ENCODE measurements at regions not wholly inside any gene's neighbourhood (a gene's known extent, or its start where the extent isn't known, plus 50 kb on each side); places are given as distances from the start of the nearest gene placed in this dataset.

DNA sequence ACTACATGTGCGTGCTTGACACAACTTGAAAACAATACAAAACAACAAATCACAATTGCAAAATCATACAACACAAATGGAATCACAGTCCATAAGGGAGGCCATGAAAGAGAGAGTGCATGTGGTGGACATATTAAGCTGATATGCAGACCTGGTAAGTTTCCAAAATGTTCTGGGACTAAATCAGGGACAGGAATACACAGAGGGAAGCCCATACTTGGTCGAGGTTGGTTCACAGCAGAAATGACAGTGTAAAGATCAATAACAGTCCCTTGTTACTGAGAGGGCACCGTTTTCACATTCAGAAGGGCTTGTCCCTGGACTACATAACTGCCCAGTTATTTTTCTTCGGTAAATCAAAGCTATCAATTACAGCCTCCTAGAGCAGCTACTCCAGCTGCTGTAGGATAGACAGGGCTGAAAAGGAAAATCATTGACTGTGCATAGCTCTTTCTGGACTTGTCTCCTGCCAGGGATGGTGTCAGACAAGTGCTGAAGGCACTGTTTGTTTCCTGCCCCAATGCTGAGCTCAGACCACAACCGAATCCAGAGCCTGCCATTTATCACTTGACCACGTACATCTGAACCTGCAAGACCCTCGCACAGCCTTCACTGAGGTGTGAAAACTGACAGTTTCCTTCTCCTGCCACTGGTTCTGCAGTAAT is 79.5 kb upstream of the KCNMB2 start:
- no peak for DNase-seq

DNA sequence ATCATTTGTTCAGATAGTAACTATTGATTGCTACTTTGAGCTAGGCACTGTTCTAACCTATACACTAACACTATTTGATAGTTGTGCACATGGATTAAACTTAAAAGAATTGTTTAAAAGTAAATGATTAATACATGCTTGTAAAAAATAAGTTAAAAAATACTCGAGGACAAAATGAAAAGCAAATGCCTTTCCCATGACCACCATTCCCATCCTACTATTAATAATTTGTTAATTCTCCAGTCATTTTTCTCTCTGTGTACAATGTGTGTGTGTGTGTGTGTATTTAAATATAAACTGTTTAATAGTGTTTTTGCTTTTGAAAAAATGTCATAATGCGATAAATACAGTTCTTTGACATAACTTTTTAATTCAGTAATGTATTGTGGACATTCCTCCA is 78.7 kb upstream of the KCNMB2 start:
- DNase-seq, result no peak

DNA sequence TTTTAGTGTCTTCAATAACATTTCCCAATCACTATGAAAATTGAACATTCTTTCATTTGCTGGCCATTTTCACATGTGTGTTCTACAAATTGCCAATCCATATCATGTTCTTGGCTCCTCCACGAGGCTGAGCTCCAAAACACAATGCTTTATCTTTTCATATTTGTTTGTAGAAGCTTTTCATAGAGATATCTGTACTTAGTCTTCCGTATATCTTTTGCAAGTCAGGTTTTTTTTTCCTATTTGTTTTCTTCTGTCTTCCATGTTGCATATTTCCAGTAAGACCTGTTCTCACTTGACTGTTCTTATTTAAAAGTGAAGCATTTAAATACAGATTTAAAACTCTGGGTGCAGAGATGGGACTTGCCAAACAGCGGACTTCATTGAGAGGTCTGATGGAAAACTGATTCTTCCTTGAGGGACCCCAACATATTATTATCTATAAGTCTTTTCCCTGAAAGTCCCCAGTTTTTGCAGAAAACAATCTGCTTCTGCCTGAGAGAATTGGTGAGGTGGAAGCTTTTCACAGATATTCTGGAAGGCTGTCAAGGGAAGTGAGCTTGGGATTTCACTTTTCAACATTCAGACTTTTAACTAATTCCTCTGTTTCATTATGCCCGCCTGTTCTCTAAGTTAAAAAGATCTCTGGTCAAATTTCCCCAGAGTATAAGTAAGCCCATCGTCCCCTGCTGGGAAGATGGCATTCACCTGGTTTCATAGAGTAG is 77.8 kb upstream of the KCNMB2 start:
- DNase-seq, result no peak

DNA sequence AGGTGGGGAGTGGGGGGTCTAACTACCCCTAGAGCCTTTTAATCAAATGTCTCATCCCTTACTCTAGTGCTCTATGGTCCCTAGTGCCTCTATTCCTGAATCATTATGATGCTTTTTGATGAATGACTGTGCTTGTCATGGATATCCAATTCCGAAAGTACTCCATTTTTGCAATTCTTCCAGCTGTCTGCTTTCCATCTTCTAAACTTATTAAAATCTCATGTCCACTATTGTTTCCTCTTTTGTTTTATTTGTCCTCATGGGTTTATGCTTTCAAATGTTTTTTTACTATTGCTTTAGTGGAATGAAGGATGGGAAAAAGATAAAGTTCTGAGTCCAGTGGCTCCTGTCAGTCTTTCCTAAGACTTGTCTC is 77.2 kb upstream of the KCNMB2 start:
- no peak for DNase-seq

DNA sequence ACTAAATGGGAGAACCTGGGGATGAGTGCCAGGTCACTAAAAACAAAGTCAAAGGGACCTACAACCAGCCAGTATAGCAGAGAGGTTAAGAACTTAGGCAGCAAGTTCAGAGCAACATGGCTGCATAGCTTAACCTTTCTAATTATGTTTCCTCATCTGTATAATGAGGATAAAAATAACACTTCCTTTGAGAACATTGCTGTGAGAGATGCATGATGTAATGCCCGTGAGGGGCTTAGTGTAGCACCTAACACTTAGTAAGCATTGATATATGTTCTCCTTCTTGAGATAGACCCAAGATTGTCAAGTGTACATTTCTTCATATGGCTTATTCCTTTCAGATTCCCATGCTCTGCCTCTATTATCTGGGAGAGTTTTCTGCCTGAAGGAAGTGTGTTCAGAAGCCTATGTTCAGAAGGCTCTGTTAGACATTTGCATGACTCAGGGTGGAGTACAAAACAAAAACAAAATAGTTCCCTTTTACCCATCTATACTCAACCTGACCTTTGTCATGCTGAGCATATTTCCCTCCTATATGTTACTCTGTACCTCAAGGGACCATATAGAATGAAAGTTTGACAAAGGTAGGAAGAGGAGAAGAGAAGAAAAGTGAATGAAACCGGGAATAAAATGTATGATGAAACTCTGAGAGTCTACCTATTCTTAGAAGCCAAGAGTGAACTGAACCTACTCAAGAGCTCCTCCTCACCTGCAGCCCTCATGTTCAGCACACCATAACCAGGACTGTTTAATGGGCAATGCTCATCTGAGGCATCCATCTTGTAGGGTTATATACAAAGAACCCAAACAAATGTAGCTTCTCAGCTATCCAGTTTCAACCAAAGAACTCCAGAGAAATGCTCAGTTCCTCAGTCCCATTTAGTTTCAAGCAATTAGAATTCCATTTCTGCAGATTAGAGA is 70.7 kb upstream of the KCNMB2 start:
- no peak for DNase-seq

DNA sequence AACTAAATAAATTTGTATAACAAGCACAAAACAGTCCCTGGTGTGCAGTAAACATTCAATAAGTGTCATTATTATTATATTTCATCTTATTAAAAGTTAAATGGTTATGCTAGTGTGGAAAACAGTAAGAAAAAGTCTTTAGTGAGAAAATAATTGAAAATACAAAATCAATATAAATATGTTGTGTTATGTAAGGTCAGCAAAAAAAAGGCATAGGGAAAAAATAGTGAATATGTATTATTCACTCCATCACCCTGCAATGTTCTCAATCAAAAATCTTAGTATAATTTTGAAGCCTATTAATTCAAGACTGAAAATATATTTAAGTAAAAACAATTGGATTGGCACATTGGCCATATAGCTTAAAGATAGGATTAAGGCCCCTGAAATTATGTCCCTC is 63.3 kb upstream of the KCNMB2 start:
- no peak for DNase-seq

DNA sequence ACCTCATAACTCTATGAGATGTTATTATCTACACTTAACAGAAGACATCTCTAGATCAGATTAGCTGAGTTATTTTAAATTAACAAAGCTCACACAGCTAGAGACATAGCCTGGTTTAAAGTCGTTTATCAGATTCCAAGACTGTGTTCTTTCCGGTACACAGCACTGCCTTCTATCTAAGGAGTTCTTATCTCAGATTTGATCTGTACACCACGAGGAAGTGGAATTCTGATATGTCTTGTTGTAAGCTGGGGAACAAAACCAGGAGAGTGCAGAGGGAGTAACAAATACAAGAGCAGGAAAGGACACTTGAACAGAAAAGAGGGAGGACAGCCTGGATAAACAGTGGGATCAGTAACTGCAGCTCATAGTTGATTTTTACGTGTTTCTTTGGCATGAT is 61.7 kb upstream of the KCNMB2 start:
- DNase-seq, result no peak

DNA sequence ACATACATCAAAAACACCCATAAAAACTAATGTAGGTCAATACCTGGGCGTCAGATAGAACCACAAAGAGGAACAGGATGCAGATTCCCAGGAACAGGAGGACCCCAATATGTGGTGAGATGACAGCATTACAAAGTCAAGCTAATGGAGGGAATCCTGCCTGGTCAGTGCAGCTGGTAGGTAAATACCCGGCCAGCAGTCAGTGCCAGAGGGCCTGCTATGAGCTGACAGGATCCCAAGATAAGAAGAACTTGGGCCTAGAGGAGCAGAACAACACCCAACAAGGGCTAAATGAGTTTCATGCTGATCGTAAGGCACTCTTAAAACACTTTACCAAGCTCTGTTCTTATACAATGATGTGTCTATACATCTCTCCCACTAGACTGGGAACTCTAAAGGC is 61.2 kb upstream of the KCNMB2 start:
- no peak for DNase-seq

DNA sequence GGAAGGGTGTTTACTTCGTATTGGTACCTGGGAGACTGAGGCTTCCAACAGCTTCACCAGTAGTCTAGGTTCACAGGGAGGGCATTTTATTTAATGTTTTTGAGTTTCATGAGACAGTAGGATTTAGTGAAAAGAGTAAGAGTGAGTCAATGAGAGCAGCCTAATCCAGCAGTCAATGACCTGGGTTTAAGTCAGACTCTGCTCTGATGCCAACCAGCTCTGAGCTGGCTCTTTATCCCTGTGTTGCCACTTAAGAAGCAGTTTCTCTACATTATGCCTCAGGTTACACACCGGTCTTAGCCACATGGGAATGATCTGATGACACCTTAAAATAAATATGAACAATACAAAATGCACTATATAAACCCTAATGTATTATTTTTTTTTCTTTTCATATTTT is 59.4 kb upstream of the KCNMB2 start:
- DNase-seq, result no peak

DNA sequence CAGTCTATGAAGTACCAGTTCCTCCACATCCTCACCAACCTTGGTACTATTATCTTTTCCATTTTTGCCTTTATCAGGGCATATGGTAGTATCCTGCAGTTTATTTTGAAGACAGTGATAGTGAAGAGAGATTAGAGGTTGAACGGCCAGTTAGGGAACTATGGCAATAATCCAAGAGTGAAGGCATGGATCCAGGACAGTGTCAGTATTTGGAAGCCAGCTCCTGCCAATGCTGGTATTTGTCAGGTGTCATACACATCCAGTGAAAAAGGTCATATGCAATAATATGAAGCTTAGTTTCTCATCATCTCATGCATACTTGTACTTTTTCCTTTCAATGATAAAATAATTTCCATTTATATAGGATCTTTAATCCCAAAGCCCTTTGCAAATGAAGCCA is 56.8 kb upstream of the KCNMB2 start:
- DNase-seq, result no peak

DNA sequence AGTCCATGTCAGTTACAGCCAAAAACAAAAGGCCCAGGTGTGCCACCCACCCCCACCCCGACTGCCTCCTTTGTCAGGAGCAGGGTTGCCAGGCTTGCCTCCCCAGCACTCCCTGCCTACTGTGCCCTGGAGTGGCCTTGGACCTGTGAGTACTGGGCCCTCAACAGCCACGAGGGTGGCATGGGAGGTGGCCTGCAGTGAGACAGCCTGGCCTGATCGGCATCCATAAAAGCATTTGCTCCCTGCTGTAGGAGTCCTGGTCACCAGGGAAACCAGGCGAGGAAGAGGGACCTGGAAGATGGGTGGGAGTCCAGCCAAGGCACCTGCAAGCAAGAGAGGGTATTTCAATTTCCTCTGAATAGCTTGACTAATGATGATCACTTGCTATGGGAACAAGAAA is 56.4 kb upstream of the KCNMB2 start:
- DNase-seq, result no peak

DNA sequence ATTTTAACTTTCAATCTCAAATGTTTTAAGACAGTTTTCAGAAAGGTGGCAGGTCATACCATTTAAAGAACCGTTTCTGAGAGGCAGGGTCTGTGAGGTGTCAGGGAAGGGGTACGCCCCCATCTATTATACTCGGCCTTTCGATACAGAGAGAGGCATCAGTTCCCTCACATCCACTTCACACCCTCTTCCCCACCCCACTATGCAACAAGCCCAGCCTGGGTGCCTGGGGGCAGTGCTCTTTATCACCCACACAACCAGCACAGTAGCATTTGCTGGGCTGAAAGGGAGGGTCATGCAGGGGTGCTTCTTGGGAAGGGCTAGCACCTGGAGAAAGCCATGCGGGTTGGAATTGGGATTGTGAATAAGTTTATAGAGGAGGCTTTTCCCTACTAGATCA is 56.0 kb upstream of the KCNMB2 start:
- no peak for DNase-seq

DNA sequence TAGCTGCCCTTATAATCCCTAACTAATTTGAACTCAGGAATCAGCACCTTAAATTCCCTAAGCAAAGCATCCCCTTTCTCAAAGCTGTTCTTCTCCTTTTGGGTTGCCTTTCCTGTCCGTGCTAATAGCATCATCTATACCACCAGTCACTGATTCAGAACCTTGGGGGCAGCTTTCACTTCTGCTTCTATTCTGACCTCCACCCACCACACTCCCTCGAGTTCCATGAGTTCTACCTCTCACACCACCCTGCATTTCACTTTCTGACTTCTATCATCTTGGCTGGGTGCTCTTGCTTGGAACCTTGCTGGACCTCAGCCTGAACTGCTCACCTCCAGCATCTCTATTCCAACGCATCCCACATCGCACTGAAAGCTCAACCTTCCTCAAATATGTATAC is 55.4 kb upstream of the KCNMB2 start:
- DNase-seq, result no peak

DNA sequence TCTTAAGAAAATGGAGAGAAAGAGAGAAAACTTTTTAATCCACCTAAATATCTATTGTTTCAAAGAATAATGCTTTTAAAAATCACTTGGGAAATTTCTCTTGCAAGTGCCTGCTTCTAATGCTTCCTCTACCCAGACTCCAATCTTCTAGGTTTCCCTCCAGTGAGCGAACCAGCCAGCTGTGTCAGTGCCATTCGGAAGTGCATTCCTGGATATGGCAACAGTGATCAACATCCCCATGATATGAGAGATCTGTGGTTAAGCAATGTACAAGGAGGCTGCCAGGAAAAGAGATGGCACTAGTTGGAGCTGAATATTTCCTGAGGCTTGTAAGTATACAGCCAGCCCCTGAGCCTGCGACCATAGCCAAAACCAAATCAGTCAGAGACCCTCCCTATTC is 53.3 kb upstream of the KCNMB2 start:
- no peak for DNase-seq

DNA sequence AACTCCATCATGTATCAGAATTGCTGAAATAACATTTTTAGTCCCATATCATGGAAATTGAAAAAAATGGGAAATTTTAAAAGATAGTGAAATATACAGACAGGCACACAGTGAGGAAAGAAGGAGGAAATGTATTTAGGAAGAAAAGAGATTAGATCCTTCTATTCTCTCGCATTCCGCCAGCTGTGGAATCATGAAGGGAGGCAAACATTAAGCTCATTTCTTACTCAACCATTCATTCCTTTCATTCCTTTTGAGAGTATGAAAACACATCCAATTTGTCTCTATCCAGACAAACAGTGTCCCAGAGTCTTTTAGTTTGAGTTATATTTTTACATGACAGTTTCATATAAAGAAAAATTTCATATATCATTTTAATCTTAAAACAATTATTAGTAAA is 52.5 kb upstream of the KCNMB2 start:
- no peak for DNase-seq

DNA sequence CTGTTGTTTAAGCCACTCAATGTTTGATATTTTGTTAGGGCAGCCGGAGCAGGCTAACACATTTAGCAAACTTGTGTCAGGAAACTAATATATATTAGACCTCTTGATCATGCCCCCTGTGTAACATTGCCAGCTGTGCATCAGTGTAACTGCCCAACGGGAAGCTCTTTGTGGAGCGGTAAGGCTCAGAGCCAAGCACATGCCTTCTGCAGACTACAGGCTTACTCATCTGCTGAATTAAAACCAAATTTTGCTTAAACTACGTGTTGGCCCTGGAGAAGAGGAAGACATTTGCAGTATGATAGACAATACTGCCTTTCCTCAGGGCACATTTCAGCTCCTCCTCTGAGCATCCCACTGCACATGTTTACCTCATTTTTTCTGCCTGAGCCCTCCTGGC is 50.5 kb upstream of the KCNMB2 start:
- DNase-seq, result no peak

Measured in SW 1271 (cell line).